SK-MEL-5 (cell line): ENCODE measurements at regions not wholly inside any gene's neighbourhood (a gene's known extent, or its start where the extent isn't known, plus 50 kb on each side); places are given as distances from the start of the nearest gene placed in this dataset.
"Not testable (repeated sequence)": the region's sequence is repeated elsewhere in the genome, so short reads cannot be mapped to it uniquely, and the experiment has no call there.

Experiments
- DNase-seq: peaks from one replicate; pipeline ENCODE4 v3.0.0-alpha.2; 2016; ENCODE audit warnings: low read depth, low spot score
- in situ Hi-C: cut with HindIII; loops from 2 replicates; pipeline ENCODE4 v1.10.0; 2016; ENCODE audit warnings: low sequenced_read_pairs, high pct_unique_total_duplicates, low pct_unique_long_range_greater_than_20kb

- in situ Hi-C loops, result no loop called here
- no peak for DNase-seq
Measured at GRCh38 chr9:30289435-30289834, 2095.0 kb upstream of the ACO1 start.

- DNase-seq, in situ Hi-C loops: not testable (repeated sequence)
Measured at GRCh38 chr9:30292026-30292425, 2092.4 kb upstream of the ACO1 start.

- DNase-seq, result no peak
- in situ Hi-C loops, result no loop called here
Measured at GRCh38 chr9:30293231-30293630, 2091.2 kb upstream of the ACO1 start.

- in situ Hi-C loops, result no loop called here
Measured at GRCh38 chr9:30299126-30299780, 2085.2 kb upstream of the ACO1 start.

GRCh38 chr9:30301271-30301963 is 2083.0 kb upstream of the ACO1 start:
- no peak for DNase-seq
- in situ Hi-C loops, result no loop called here

More at GRCh38 chr9:30299126-30299780, 2085.2 kb upstream of the ACO1 start:
- DNase-seq, result no peak

- DNase-seq, result no peak
Measured at GRCh38 chr9:30310711-30311110, 2073.7 kb upstream of the ACO1 start.

GRCh38 chr9:30329431-30329830 is 2055.0 kb upstream of the ACO1 start:
- peak; percentile 2 for DNase-seq
- in situ Hi-C loops, result no loop called here

More at GRCh38 chr9:30310711-30311110, 2073.7 kb upstream of the ACO1 start:
- in situ Hi-C loops, result no loop called here

- no peak for DNase-seq
- in situ Hi-C loops, result no loop called here
Measured at GRCh38 chr9:30348904-30349303, 2035.5 kb upstream of the ACO1 start.

- in situ Hi-C loops, result no loop called here
- DNase-seq, result no peak
Measured at GRCh38 chr9:30349526-30350513, 2034.6 kb upstream of the ACO1 start.

- in situ Hi-C loops, result no loop called here
- DNase-seq, result no peak
Measured at GRCh38 chr9:30356221-30356620, 2028.2 kb upstream of the ACO1 start.

GRCh38 chr9:30362373-30362772 is 2022.1 kb upstream of the ACO1 start:
- no peak for DNase-seq
- in situ Hi-C loops, result no loop called here

GRCh38 chr9:30366140-30366539 is 2018.3 kb upstream of the ACO1 start:
- DNase-seq, in situ Hi-C loops: not testable (repeated sequence)

- in situ Hi-C loops, result no loop called here
- DNase-seq, result no peak
Measured at GRCh38 chr9:30382271-30382670, 2002.2 kb upstream of the ACO1 start.

GRCh38 chr9:30410273-30410672 is 1974.2 kb upstream of the ACO1 start:
- in situ Hi-C loops, result no loop called here
- no peak for DNase-seq

- no peak for DNase-seq
Measured at GRCh38 chr9:30411571-30411970, 1972.9 kb upstream of the ACO1 start.

GRCh38 chr9:30459156-30459555 is 1925.3 kb upstream of the ACO1 start:
- in situ Hi-C loops, result no loop called here
- no peak for DNase-seq

More at GRCh38 chr9:30411571-30411970, 1972.9 kb upstream of the ACO1 start:
- in situ Hi-C loops, result no loop called here

- in situ Hi-C loops, result no loop called here
- no peak for DNase-seq
Measured at GRCh38 chr9:30476826-30477225, 1907.6 kb upstream of the ACO1 start.

GRCh38 chr9:30478684-30479083 is 1905.8 kb upstream of the ACO1 start:
- in situ Hi-C loops, result no loop called here

More at GRCh38 chr9:30478684-30479083, 1905.8 kb upstream of the ACO1 start:
- DNase-seq, result no peak
